ENCODE measurements at regions not wholly inside any gene's neighbourhood (a gene's known extent, or its start where the extent isn't known, plus 50 kb on each side); places are given as distances from the start of the nearest gene placed in this dataset.

GRCh38 chr5:15010936-15011335, 139.4 kb upstream of the ANKH start:
- Histone ChIP-seq H3K4me3 (no peak overlapping the region), H3K36me3 (no peaks in the 10 kb centered on the region), H3K9me3 (no peaks in the 10 kb centered on the region), H3K27me3 (no peaks in the 10 kb centered on the region), H3K27ac (no peak overlapping the region), H3K4me1 (peaks cover 15 to 34% (median 26%) of the 10 kb centered on the region in 4 donors)
- intact Hi-C loops (cut with DNase I; ENCODE audit: low total_unique reads): loop anchor here (5.0 kb wide), 1 partner anchor 284 kb away; no protein-coding TSS in a partner anchor
- TF ChIP-seq EP300 (IDR thresholded peaks at IDR 0.05): no peak
- TF ChIP-seq POLR2A (IDR thresholded peaks at IDR 0.05): no peak
- TF ChIP-seq CTCF (IDR thresholded peaks at IDR 0.05): no peak
- no peak for TF ChIP-seq POLR2AphosphoS5 (IDR thresholded peaks at IDR 0.05)
- no peak for DNase-seq
- WGBS, 5 donors: 79 to 89% (median 85%) methylated on average over 4 of the region's 4 CpGs

- Histone ChIP-seq H3K27me3 (no peaks in the 10 kb centered on the region), H3K27ac (peak overlapping the region in 4 of 5 donors; percentile 40 to 75 (median 66)), H3K4me1 (peaks cover 15 to 34% (median 26%) of the 10 kb centered on the region in 4 donors), H3K4me3 (no peak overlapping the region), H3K9me3 (no peaks in the 10 kb centered on the region), H3K36me3 (no peaks in the 10 kb centered on the region)
- TF ChIP-seq POLR2AphosphoS5 (IDR thresholded peaks at IDR 0.05) (peak in 2 of 3 donors; percentile 8 to 58), POLR2A (IDR thresholded peaks at IDR 0.05) (no peak)
- intact Hi-C loops (cut with DNase I; ENCODE audit: low total_unique reads): no loop called here
- 9 to 28% (median 18%) methylated on average over 3 of the region's 3 CpGs for WGBS, 5 donors
- DNase-seq: peak in 1 of 2 donors; percentile 84
These were observed 137.8 kb upstream of the ANKH start for GRCh38 chr5:15009420-15009819.

GRCh38 chr5:15008921-15009320, 137.3 kb upstream of the ANKH start:
- 68 to 80% (median 72%) methylated on average over 5 of the region's 5 CpGs for WGBS, 5 donors
- TF ChIP-seq EP300 (IDR thresholded peaks at IDR 0.05): no peak
- TF ChIP-seq CTCF (IDR thresholded peaks at IDR 0.05): no peak
- TF ChIP-seq POLR2A (IDR thresholded peaks at IDR 0.05): no peak
- TF ChIP-seq POLR2AphosphoS5 (IDR thresholded peaks at IDR 0.05): no peak
- Histone ChIP-seq H3K27ac (peak overlapping the region; percentile 40 to 75 (median 64)), H3K9me3 (no peaks in the 10 kb centered on the region), H3K4me1 (peaks cover 15 to 34% (median 26%) of the 10 kb centered on the region in 4 donors), H3K27me3 (no peaks in the 10 kb centered on the region), H3K36me3 (no peaks in the 10 kb centered on the region), H3K4me3 (no peak overlapping the region)
- no peak for DNase-seq
- intact Hi-C loops (cut with DNase I; ENCODE audit: low total_unique reads): no loop called here

GRCh38 chr5:15008476-15008875, 136.9 kb upstream of the ANKH start:
- TF ChIP-seq CTCF (IDR thresholded peaks at IDR 0.05): no peak
- peak; percentile 33 to 95 (median 80) for TF ChIP-seq POLR2AphosphoS5 (IDR thresholded peaks at IDR 0.05)
- peak; percentile 64 for TF ChIP-seq EP300 (IDR thresholded peaks at IDR 0.05)
- Histone ChIP-seq H3K4me1 (peaks cover 15 to 34% (median 26%) of the 10 kb centered on the region in 4 donors), H3K36me3 (no peaks in the 10 kb centered on the region), H3K4me3 (no peak overlapping the region), H3K27ac (peak overlapping the region in 4 of 5 donors; percentile 40 to 75 (median 66)), H3K27me3 (no peaks in the 10 kb centered on the region), H3K9me3 (no peaks in the 10 kb centered on the region)
- WGBS, 5 donors: 26 to 41% (median 30%) methylated on average over 8 of the region's 8 CpGs
- intact Hi-C loops (cut with DNase I; ENCODE audit: low total_unique reads): no loop called here
- DNase-seq: peak; percentile 84 to 90

- peak overlapping the region in 3 of 5 donors; percentile 40 to 75 (median 69) for H3K27ac ChIP-seq
- TF ChIP-seq POLR2A (IDR thresholded peaks at IDR 0.05) (no peak), EP300 (IDR thresholded peaks at IDR 0.05) (no peak), POLR2AphosphoS5 (IDR thresholded peaks at IDR 0.05) (no peak)
- peaks cover 15 to 37% (median 27%) of the 10 kb centered on the region in 4 donors for H3K4me1 ChIP-seq
- DNase-seq: no peak
- H3K36me3 ChIP-seq: no peaks in the 10 kb centered on the region
- H3K4me3 ChIP-seq: no peak overlapping the region
- 58 to 74% (median 60%) methylated on average over 4 of the region's 4 CpGs for WGBS, 5 donors
- no peaks in the 10 kb centered on the region for H3K9me3 ChIP-seq
- H3K27me3 ChIP-seq: no peaks in the 10 kb centered on the region
- intact Hi-C loops (cut with DNase I; ENCODE audit: low total_unique reads): no loop called here
These were observed 136.1 kb upstream of the ANKH start for GRCh38 chr5:15007646-15008045.
